Esophagus muscularis mucosa (tissue), 4 donors: ENCODE measurements at regions not wholly inside any gene's neighbourhood (a gene's known extent, or its start where the extent isn't known, plus 50 kb on each side); places are given as distances from the start of the nearest gene placed in this dataset.

Experiments
- DNase-seq: peaks from one replicate; pipeline ENCODE4 v3.0.0-alpha.2; 2017; ENCODE audit errors: extremely low spot score
- H3K27ac ChIP-seq, 4 donors: fragments of 200-600 bp; sonication (generic); replicated peaks in 1 of 4; 1 replicate in 3 of 4; 2 replicates in 1 of 4; pipeline ENCODE4 v1.5.1; 2016 to 2019; ENCODE audit warnings: mild to moderate bottlenecking in 1 of 4
- H3K27me3 ChIP-seq, 4 donors: fragments of 200-600 bp; sonication (generic); one replicate each; pipeline versions ENCODE4 v1.5.1 to v1.6.0; 2016 to 2019
- H3K36me3 ChIP-seq, 4 donors: fragments of 200-600 bp; sonication (generic); one replicate each; pipeline ENCODE4 v1.5.1; 2016 to 2019
- H3K4me1 ChIP-seq, 4 donors: fragments of 200-600 bp; sonication (generic); one replicate each; pipeline ENCODE4 v1.5.1; 2016 to 2019
- H3K4me3 ChIP-seq, 4 donors: fragments of 200-600 bp; sonication (generic); 1 replicate in 2 of 4; 2 replicates in 2 of 4; pipeline ENCODE4 v1.5.1; 2016 to 2019; ENCODE audit warnings: mild to moderate bottlenecking in 4 of 4, moderate library complexity in 1 of 4
- H3K9me3 ChIP-seq, 4 donors: fragments of 200-600 bp; sonication (generic); 1 replicate in 3 of 4; 2 replicates in 1 of 4; pipeline ENCODE4 v1.5.1; 2016 to 2019
- EP300 ChIP-seq: sonication (generic); formaldehyde crosslinking; IDR thresholded peaks from one replicate; pipeline ENCODE4 v1.6.1; 2017; ENCODE audit warnings: antibody characterized with exemption
- POLR2A ChIP-seq: fragments of 450-650 bp; IDR thresholded peaks from one replicate; pipeline ENCODE4 v1.6.1; 2017; ENCODE audit warnings: antibody characterized with exemption, moderate library complexity, mild to moderate bottlenecking, low read depth
- POLR2AphosphoS5 ChIP-seq, 2 donors: sonication (generic); formaldehyde crosslinking; IDR thresholded peaks; one replicate each; pipeline ENCODE4 v1.6.1; 2017; ENCODE audit warnings: antibody characterized with exemption in 2 of 2
- WGBS: methylation state at CpG from one replicate; pipeline ENCODE4 v1.1.5; 2018; 5-methylcytosine and 5-hydroxymethylcytosine counted together
- intact Hi-C: fragments of 100-400 bp; cut with DNase I; formaldehyde crosslinking; loops from one replicate; pipeline ENCODE4 v1.15.1; 2023
- TF ChIP-seq, protein P1 (sequence below), 3 experiments: fragments of 200-600 bp in 2 of 3; fragments of 450-650 bp in 1 of 3; sonication (generic) in 2 of 3; IDR thresholded peaks; one replicate each; pipeline ENCODE4 v1.5.1; 2017 to 2019; ENCODE audit warnings: antibody characterized with exemption in 3 of 3, mild to moderate bottlenecking in 2 of 3, moderate library complexity in 1 of 3

DNA sequence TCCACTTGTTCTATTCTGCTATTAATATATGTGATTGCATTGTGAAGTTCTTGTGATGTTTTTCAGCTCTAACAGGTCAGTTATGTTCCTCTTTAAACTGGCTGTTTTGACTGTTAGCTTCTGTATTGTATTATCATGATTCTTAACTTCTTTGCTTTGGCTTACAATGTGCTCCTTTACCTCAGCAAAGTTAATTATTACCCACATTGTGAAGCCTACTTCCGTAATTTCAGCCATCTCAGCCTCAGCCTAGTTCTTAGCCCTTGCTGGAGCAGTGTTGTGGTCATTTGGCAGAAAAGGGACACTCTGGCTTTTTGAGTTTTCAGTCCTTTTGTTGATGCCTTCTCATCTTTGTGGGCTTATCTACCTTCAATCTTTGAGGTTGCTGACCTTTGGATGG, 440.2 kb downstream of the TBC1D32 start:
- Histone ChIP-seq H3K9me3 (peaks cover 0 to 31% (median 12%) of the 10 kb centered on the region in 4 donors), H3K4me3 (no peak overlapping the region), H3K4me1 (no peaks in the 10 kb centered on the region), H3K27ac (no peak overlapping the region), H3K36me3 (no peaks in the 10 kb centered on the region), H3K27me3 (no peaks in the 10 kb centered on the region)
- TF ChIP-seq, protein P1, sequence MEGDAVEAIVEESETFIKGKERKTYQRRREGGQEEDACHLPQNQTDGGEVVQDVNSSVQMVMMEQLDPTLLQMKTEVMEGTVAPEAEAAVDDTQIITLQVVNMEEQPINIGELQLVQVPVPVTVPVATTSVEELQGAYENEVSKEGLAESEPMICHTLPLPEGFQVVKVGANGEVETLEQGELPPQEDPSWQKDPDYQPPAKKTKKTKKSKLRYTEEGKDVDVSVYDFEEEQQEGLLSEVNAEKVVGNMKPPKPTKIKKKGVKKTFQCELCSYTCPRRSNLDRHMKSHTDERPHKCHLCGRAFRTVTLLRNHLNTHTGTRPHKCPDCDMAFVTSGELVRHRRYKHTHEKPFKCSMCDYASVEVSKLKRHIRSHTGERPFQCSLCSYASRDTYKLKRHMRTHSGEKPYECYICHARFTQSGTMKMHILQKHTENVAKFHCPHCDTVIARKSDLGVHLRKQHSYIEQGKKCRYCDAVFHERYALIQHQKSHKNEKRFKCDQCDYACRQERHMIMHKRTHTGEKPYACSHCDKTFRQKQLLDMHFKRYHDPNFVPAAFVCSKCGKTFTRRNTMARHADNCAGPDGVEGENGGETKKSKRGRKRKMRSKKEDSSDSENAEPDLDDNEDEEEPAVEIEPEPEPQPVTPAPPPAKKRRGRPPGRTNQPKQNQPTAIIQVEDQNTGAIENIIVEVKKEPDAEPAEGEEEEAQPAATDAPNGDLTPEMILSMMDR (IDR thresholded peaks at IDR 0.05), result no peak
- WGBS, result 68% methylated on average over 1 of the region's 1 CpG
- DNase-seq, result no peak
- intact Hi-C loops, result no loop called here

DNA sequence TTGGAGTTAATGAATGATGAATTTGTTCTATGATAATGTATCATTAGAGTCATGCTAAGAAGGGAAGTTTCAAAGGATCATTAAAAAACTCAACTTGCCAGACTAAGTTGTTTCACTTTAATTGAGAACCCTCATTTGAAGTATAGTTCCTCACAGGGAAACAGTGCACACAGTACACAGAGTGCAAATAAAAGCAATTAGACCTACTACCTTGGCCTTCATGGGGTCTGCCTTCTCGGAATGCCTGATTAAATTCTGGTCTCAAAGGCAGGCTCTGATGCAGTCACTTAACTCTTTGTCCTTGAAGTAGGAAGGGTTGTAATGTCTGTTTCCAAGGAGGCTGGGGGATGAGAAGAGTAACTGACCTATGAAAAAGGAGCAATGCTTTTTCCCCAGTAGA, 457.3 kb downstream of the TBC1D32 start:
- Histone ChIP-seq H3K9me3 (no peaks in the 10 kb centered on the region), H3K4me1 (no peaks in the 10 kb centered on the region), H3K36me3 (no peaks in the 10 kb centered on the region), H3K27ac (no peak overlapping the region), H3K4me3 (no peak overlapping the region), H3K27me3 (no peaks in the 10 kb centered on the region)
- TF ChIP-seq, protein P1 (IDR thresholded peaks at IDR 0.05), result no peak
- no peak for TF ChIP-seq POLR2AphosphoS5 (IDR thresholded peaks at IDR 0.05)
- no peak for TF ChIP-seq POLR2A
- no peak for TF ChIP-seq EP300
- WGBS, result 89% methylated on average over 1 of the region's 1 CpG
- DNase-seq, result no peak
- intact Hi-C loops, result no loop called here

DNA sequence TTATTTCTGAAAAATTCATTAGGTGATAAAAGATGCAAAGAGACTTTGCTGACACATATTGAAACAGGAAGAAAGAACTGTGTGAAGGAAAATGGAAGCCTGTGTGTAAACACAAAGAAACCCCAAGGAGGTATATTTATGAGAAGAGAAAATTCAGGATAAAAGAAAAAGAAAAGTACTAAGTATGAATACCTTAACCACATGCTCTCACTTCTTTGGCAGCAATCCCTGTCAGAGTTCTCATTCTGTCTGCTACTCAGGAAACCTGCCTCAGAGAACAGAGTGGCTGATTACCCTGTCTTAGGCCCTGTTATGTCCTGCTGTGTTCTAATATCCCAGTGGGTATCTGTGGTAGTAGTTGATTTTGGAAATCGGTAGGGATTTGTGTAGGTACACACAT, 457.9 kb downstream of the TBC1D32 start:
- no peak for DNase-seq
- intact Hi-C loops, result no loop called here
- Histone ChIP-seq H3K9me3 (no peaks in the 10 kb centered on the region), H3K36me3 (no peaks in the 10 kb centered on the region), H3K27ac (no peak overlapping the region), H3K27me3 (no peaks in the 10 kb centered on the region), H3K4me1 (no peaks in the 10 kb centered on the region), H3K4me3 (no peak overlapping the region)
- no peak for TF ChIP-seq EP300
- TF ChIP-seq POLR2A, result no peak
- TF ChIP-seq, protein P1 (IDR thresholded peaks at IDR 0.05), result no peak
- TF ChIP-seq POLR2AphosphoS5 (IDR thresholded peaks at IDR 0.05), result no peak
- 76% methylated on average over 1 of the region's 1 CpG for whole genome bisulfite sequencing

DNA sequence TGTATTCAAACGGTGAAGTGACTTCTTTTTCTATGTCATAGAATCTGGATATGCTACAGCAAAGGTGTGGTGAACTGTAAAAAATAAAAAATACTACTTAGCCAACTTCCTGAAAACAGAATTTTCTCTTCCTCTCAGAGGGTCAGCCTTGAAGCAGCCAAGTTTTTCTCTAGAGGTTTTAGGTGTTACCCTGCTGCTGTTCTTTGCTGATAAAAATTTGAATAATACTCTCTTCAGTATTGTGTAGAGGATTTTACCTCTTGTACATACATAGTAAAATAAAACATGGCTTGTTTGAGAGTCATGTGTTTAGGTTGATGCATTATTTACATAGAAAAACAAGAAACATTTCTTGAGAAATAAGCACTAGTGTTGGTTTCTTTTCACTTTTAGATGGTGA, 458.4 kb downstream of the TBC1D32 start:
- TF ChIP-seq POLR2AphosphoS5 (IDR thresholded peaks at IDR 0.05) (no peak), POLR2A (no peak), EP300 (no peak)
- TF ChIP-seq, protein P1 (IDR thresholded peaks at IDR 0.05), result no peak
- H3K4me1 ChIP-seq, result no peaks in the 10 kb centered on the region
- no peak for DNase-seq
- intact Hi-C loops, result no loop called here
- H3K9me3 ChIP-seq, result no peaks in the 10 kb centered on the region
- H3K27ac ChIP-seq, result no peak overlapping the region
- no peaks in the 10 kb centered on the region for H3K27me3 ChIP-seq
- H3K4me3 ChIP-seq, result no peak overlapping the region
- H3K36me3 ChIP-seq, result no peaks in the 10 kb centered on the region
- 39% methylated on average over 1 of the region's 1 CpG for WGBS

DNA sequence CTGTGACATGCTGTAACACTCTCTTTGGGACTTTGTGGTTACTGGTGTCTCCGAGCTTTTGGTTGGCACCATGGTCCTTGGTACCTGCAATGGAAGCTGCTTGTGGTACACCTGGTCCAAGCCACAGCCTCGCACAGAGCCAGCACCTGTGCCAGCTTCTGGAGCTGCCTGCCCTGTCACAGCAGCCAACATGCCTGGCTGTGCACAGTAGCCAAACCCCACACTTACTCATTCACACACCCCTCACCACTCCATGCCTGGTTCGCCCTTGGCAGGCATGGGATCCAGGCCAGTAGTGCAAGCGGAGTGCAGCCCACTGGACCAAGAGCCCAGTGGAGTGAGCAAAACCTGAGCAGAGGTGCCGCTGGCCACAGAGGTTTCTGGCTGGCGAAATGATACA, 459.9 kb downstream of the TBC1D32 start:
- TF ChIP-seq, protein P1 (IDR thresholded peaks at IDR 0.05), result no peak
- TF ChIP-seq EP300 (no peak), POLR2AphosphoS5 (IDR thresholded peaks at IDR 0.05) (no peak), POLR2A (no peak)
- intact Hi-C loops, result no loop called here
- DNase-seq, result no peak
- no peaks in the 10 kb centered on the region for H3K36me3 ChIP-seq
- H3K27ac ChIP-seq, result no peak overlapping the region
- WGBS, result 84% methylated on average over 6 of the region's 6 CpGs
- H3K4me3 ChIP-seq, result no peak overlapping the region
- no peaks in the 10 kb centered on the region for H3K9me3 ChIP-seq
- H3K27me3 ChIP-seq, result no peaks in the 10 kb centered on the region
- H3K4me1 ChIP-seq, result no peaks in the 10 kb centered on the region
